ENCODE measurements at regions not wholly inside any gene's neighbourhood (a gene's known extent, or its start where the extent isn't known, plus 50 kb on each side); places are given as distances from the start of the nearest gene placed in this dataset.

GRCh38 chr5:167177736-167178135 lies 1113.7 kb upstream of the WWC1 start:
- Histone ChIP-seq H3K36me3 (ENCODE audit: control insufficient read depth, low read depth, low read length) (no peaks in the 10 kb centered on the region), H3K9me3 (ENCODE audit: control insufficient read depth, low read depth, low read length) (no peaks in the 10 kb centered on the region), H3K27me3 (ENCODE audit: control insufficient read depth, insufficient read depth, low read length) (no peaks in the 10 kb centered on the region), H3K27ac (ENCODE audit: low read length) (no peak overlapping the region), H3K4me1 (ENCODE audit: control insufficient read depth, low read depth, low read length) (peaks cover 5% of the 10 kb centered on the region), H3K4me3 (ENCODE audit: low read length) (no peak overlapping the region), H3K9ac (ENCODE audit: low read length) (no peak overlapping the region)

- no peaks in the 10 kb centered on the region for H3K9me3 ChIP-seq (ENCODE audit: control insufficient read depth, low read depth, low read length)
- H3K9ac ChIP-seq (ENCODE audit: low read length): no peak overlapping the region
- no peak overlapping the region for H3K27ac ChIP-seq (ENCODE audit: low read length)
- no peak overlapping the region for H3K4me3 ChIP-seq (ENCODE audit: low read length)
- no peaks in the 10 kb centered on the region for H3K27me3 ChIP-seq (ENCODE audit: control insufficient read depth, insufficient read depth, low read length)
- H3K4me1 ChIP-seq (ENCODE audit: control insufficient read depth, low read depth, low read length): no peaks in the 10 kb centered on the region
- H3K36me3 ChIP-seq (ENCODE audit: control insufficient read depth, low read depth, low read length): no peaks in the 10 kb centered on the region
Observed at GRCh38 chr5:167180906-167181305, 1110.5 kb upstream of the WWC1 start.

GRCh38 chr5:167205881-167206280 lies 1085.6 kb upstream of the WWC1 start:
- Histone ChIP-seq H3K4me1 (ENCODE audit: control insufficient read depth, low read depth, low read length) (no peaks in the 10 kb centered on the region), H3K4me3 (ENCODE audit: low read length) (no peak overlapping the region), H3K9me3 (ENCODE audit: control insufficient read depth, low read depth, low read length) (no peaks in the 10 kb centered on the region), H3K36me3 (ENCODE audit: control insufficient read depth, low read depth, low read length) (no peaks in the 10 kb centered on the region), H3K27me3 (ENCODE audit: control insufficient read depth, insufficient read depth, low read length) (no peaks in the 10 kb centered on the region), H3K27ac (ENCODE audit: low read length) (no peak overlapping the region), H3K9ac (ENCODE audit: low read length) (no peak overlapping the region)

GRCh38 chr5:167207081-167207480 lies 1084.4 kb upstream of the WWC1 start:
- H3K4me1 ChIP-seq (ENCODE audit: control insufficient read depth, low read depth, low read length): no peaks in the 10 kb centered on the region
- H3K27me3 ChIP-seq (ENCODE audit: control insufficient read depth, insufficient read depth, low read length): no peaks in the 10 kb centered on the region
- no peak overlapping the region for H3K4me3 ChIP-seq (ENCODE audit: low read length)
- H3K9ac ChIP-seq (ENCODE audit: low read length): no peak overlapping the region
- H3K27ac ChIP-seq (ENCODE audit: low read length): no peak overlapping the region
- H3K9me3 ChIP-seq (ENCODE audit: control insufficient read depth, low read depth, low read length): no peaks in the 10 kb centered on the region
- no peaks in the 10 kb centered on the region for H3K36me3 ChIP-seq (ENCODE audit: control insufficient read depth, low read depth, low read length)

GRCh38 chr5:167208911-167209310 lies 1082.5 kb upstream of the WWC1 start:
- no peak overlapping the region for H3K4me3 ChIP-seq (ENCODE audit: low read length)
- no peaks in the 10 kb centered on the region for H3K27me3 ChIP-seq (ENCODE audit: control insufficient read depth, insufficient read depth, low read length)
- no peaks in the 10 kb centered on the region for H3K4me1 ChIP-seq (ENCODE audit: control insufficient read depth, low read depth, low read length)
- no peaks in the 10 kb centered on the region for H3K36me3 ChIP-seq (ENCODE audit: control insufficient read depth, low read depth, low read length)
- H3K9ac ChIP-seq (ENCODE audit: low read length): no peak overlapping the region
- H3K27ac ChIP-seq (ENCODE audit: low read length): no peak overlapping the region
- no peaks in the 10 kb centered on the region for H3K9me3 ChIP-seq (ENCODE audit: control insufficient read depth, low read depth, low read length)

- no peak overlapping the region for H3K9ac ChIP-seq (ENCODE audit: low read length)
- no peak overlapping the region for H3K27ac ChIP-seq (ENCODE audit: low read length)
- no peaks in the 10 kb centered on the region for H3K9me3 ChIP-seq (ENCODE audit: control insufficient read depth, low read depth, low read length)
- no peaks in the 10 kb centered on the region for H3K36me3 ChIP-seq (ENCODE audit: control insufficient read depth, low read depth, low read length)
- H3K27me3 ChIP-seq (ENCODE audit: control insufficient read depth, insufficient read depth, low read length): no peaks in the 10 kb centered on the region
- H3K4me3 ChIP-seq (ENCODE audit: low read length): no peak overlapping the region
- peaks cover 9% of the 10 kb centered on the region for H3K4me1 ChIP-seq (ENCODE audit: control insufficient read depth, low read depth, low read length)
Observed at GRCh38 chr5:167217097-167217743, 1074.2 kb upstream of the WWC1 start.

GRCh38 chr5:167219298-167219697 lies 1072.1 kb upstream of the WWC1 start:
- H3K4me1 ChIP-seq (ENCODE audit: control insufficient read depth, low read depth, low read length): peaks cover 9% of the 10 kb centered on the region
- no peaks in the 10 kb centered on the region for H3K9me3 ChIP-seq (ENCODE audit: control insufficient read depth, low read depth, low read length)
- no peaks in the 10 kb centered on the region for H3K36me3 ChIP-seq (ENCODE audit: control insufficient read depth, low read depth, low read length)
- no peak overlapping the region for H3K27ac ChIP-seq (ENCODE audit: low read length)
- H3K27me3 ChIP-seq (ENCODE audit: control insufficient read depth, insufficient read depth, low read length): no peaks in the 10 kb centered on the region
- no peak overlapping the region for H3K9ac ChIP-seq (ENCODE audit: low read length)
- no peak overlapping the region for H3K4me3 ChIP-seq (ENCODE audit: low read length)

GRCh38 chr5:167226386-167226785 lies 1065.1 kb upstream of the WWC1 start:
- no peaks in the 10 kb centered on the region for H3K27me3 ChIP-seq (ENCODE audit: control insufficient read depth, insufficient read depth, low read length)

GRCh38 chr5:167228134-167228533 lies 1063.3 kb upstream of the WWC1 start:
- Histone ChIP-seq H3K27me3 (ENCODE audit: control insufficient read depth, insufficient read depth, low read length) (no peaks in the 10 kb centered on the region), H3K36me3 (ENCODE audit: control insufficient read depth, low read depth, low read length) (no peaks in the 10 kb centered on the region), H3K9ac (ENCODE audit: low read length) (no peak overlapping the region), H3K9me3 (ENCODE audit: control insufficient read depth, low read depth, low read length) (no peaks in the 10 kb centered on the region), H3K27ac (ENCODE audit: low read length) (no peak overlapping the region), H3K4me1 (ENCODE audit: control insufficient read depth, low read depth, low read length) (no peaks in the 10 kb centered on the region), H3K4me3 (ENCODE audit: low read length) (no peak overlapping the region)

More at GRCh38 chr5:167226386-167226785, 1065.1 kb upstream of the WWC1 start:
- H3K27ac ChIP-seq (ENCODE audit: low read length): no peak overlapping the region
- H3K4me1 ChIP-seq (ENCODE audit: control insufficient read depth, low read depth, low read length): no peaks in the 10 kb centered on the region
- no peaks in the 10 kb centered on the region for H3K9me3 ChIP-seq (ENCODE audit: control insufficient read depth, low read depth, low read length)
- no peaks in the 10 kb centered on the region for H3K36me3 ChIP-seq (ENCODE audit: control insufficient read depth, low read depth, low read length)
- H3K9ac ChIP-seq (ENCODE audit: low read length): no peak overlapping the region
- H3K4me3 ChIP-seq (ENCODE audit: low read length): no peak overlapping the region

GRCh38 chr5:167229751-167230150 lies 1061.7 kb upstream of the WWC1 start:
- Histone ChIP-seq H3K27ac (ENCODE audit: low read length) (no peak overlapping the region), H3K27me3 (ENCODE audit: control insufficient read depth, insufficient read depth, low read length) (no peaks in the 10 kb centered on the region), H3K9me3 (ENCODE audit: control insufficient read depth, low read depth, low read length) (no peaks in the 10 kb centered on the region), H3K9ac (ENCODE audit: low read length) (no peak overlapping the region), H3K4me1 (ENCODE audit: control insufficient read depth, low read depth, low read length) (no peaks in the 10 kb centered on the region), H3K4me3 (ENCODE audit: low read length) (no peak overlapping the region), H3K36me3 (ENCODE audit: control insufficient read depth, low read depth, low read length) (no peaks in the 10 kb centered on the region)

GRCh38 chr5:167230414-167230813 lies 1061.0 kb upstream of the WWC1 start:
- Histone ChIP-seq H3K4me1 (ENCODE audit: control insufficient read depth, low read depth, low read length) (no peaks in the 10 kb centered on the region), H3K27ac (ENCODE audit: low read length) (no peak overlapping the region), H3K36me3 (ENCODE audit: control insufficient read depth, low read depth, low read length) (no peaks in the 10 kb centered on the region), H3K4me3 (ENCODE audit: low read length) (no peak overlapping the region), H3K9me3 (ENCODE audit: control insufficient read depth, low read depth, low read length) (no peaks in the 10 kb centered on the region), H3K9ac (ENCODE audit: low read length) (no peak overlapping the region), H3K27me3 (ENCODE audit: control insufficient read depth, insufficient read depth, low read length) (no peaks in the 10 kb centered on the region)

- no peaks in the 10 kb centered on the region for H3K9me3 ChIP-seq (ENCODE audit: control insufficient read depth, low read depth, low read length)
- no peak overlapping the region for H3K27ac ChIP-seq (ENCODE audit: low read length)
- H3K27me3 ChIP-seq (ENCODE audit: control insufficient read depth, insufficient read depth, low read length): no peaks in the 10 kb centered on the region
- H3K4me3 ChIP-seq (ENCODE audit: low read length): no peak overlapping the region
- H3K9ac ChIP-seq (ENCODE audit: low read length): no peak overlapping the region
- H3K36me3 ChIP-seq (ENCODE audit: control insufficient read depth, low read depth, low read length): no peaks in the 10 kb centered on the region
- H3K4me1 ChIP-seq (ENCODE audit: control insufficient read depth, low read depth, low read length): no peaks in the 10 kb centered on the region
Observed at GRCh38 chr5:167232675-167233311, 1058.7 kb upstream of the WWC1 start.
